SK-N-SH (cell line): ENCODE measurements at regions not wholly inside any gene's neighbourhood (a gene's known extent, or its start where the extent isn't known, plus 50 kb on each side); places are given as distances from the start of the nearest gene placed in this dataset.

Source experiments
- CHD2 ChIP-seq: fragments of 150-350 bp; IDR thresholded peaks from 2 replicates; pipeline ENCODE4 v1.6.1; 2018; ENCODE audit warnings: low read length; ENCODE audit not compliant: partially characterized antibody
- CTCF ChIP-seq: fragments of 200-600 bp; sonication (generic); IDR thresholded peaks from 2 replicates; pipeline ENCODE4 v1.6.1; 2017; ENCODE audit warnings: antibody characterized with exemption, mild to moderate bottlenecking, moderate library complexity
- EP300 ChIP-seq, 2 experiments: IDR thresholded peaks; 2 replicates each; pipeline versions ENCODE4 v1.4.0 to v1.6.1; 2012; ENCODE audit warnings: borderline replicate concordance in 1 of 2, low read depth in 1 of 2, low read length in 1 of 2
- FOXJ3 ChIP-seq: sonication (generic); formaldehyde crosslinking; IDR thresholded peaks from 2 replicates; pipeline ENCODE4 v1.5.1; 2020; ENCODE audit warnings: mild to moderate bottlenecking, missing genetic modification reagents
- IRF3 ChIP-seq: fragments of 150-350 bp; IDR thresholded peaks from 2 replicates; pipeline ENCODE4 v1.6.1; 2016; ENCODE audit warnings: mild to moderate bottlenecking, low read depth, low read length
- MAX ChIP-seq: IDR thresholded peaks from 2 replicates; pipeline ENCODE4 v1.4.0; 2012; ENCODE audit warnings: low read depth
- POLR2AphosphoS5 ChIP-seq: IDR thresholded peaks from 2 replicates; pipeline ENCODE4 v1.6.1; 2012; ENCODE audit warnings: low read depth, low read length
- RAD21 ChIP-seq: IDR thresholded peaks from 2 replicates; pipeline ENCODE4 v1.6.1; 2012; ENCODE audit warnings: mild to moderate bottlenecking, low read length
- REST ChIP-seq: IDR thresholded peaks from 2 replicates; pipeline ENCODE4 v1.6.1; 2012; ENCODE audit warnings: mild to moderate bottlenecking, low read depth, low read length, moderate library complexity
- RFX5 ChIP-seq: IDR thresholded peaks from 2 replicates; pipeline ENCODE4 v1.6.1; 2012; ENCODE audit warnings: mild to moderate bottlenecking, improper control_type of control experiment, low read length
- TAF1 ChIP-seq: IDR thresholded peaks from 2 replicates; pipeline ENCODE4 v1.6.1; 2012; ENCODE audit warnings: low read depth, mild to moderate bottlenecking, low read length, moderate library complexity, borderline replicate concordance
- USF2 ChIP-seq: fragments of 150-350 bp; IDR thresholded peaks from 2 replicates; pipeline ENCODE4 v1.6.1; 2017; ENCODE audit warnings: antibody characterized with exemption, low read length, low read depth, borderline replicate concordance
- YY1 ChIP-seq: IDR thresholded peaks from 2 replicates; pipeline ENCODE4 v1.4.0; 2012; ENCODE audit warnings: low read depth, mild to moderate bottlenecking

- TF ChIP-seq CTCF (no peak), USF2 (no peak), MAX (no peak), POLR2AphosphoS5 (no peak), YY1 (no peak), RAD21 (no peak), TAF1 (no peak), FOXJ3 (CRISPR knock-in tag) (no peak), IRF3 (no peak), EP300 (IDR thresholded peaks at IDR 0.05; ENCODE audit: borderline replicate concordance in 1 of 2, low read depth in 1 of 2, low read length in 1 of 2) (no peak), CHD2 (no peak), REST (no peak), RFX5 (no peak)
Measured at GRCh38 chr2:41116106-41116797, 664.4 kb upstream of the SLC8A1 start.
